ENCODE measurements at regions not wholly inside any gene's neighbourhood (a gene's known extent, or its start where the extent isn't known, plus 50 kb on each side); places are given as distances from the start of the nearest gene placed in this dataset.

- DNase-seq (ENCODE audit: extremely low read depth, low read depth, low spot score): peak; percentile 5
Measured at GRCh38 chr2:40760071-40760666, 308.3 kb upstream of the SLC8A1 start.

GRCh38 chr2:40773291-40773690 is 321.4 kb upstream of the SLC8A1 start:
- DNase-seq (ENCODE audit: extremely low read depth, low read depth, low spot score): no peak

GRCh38 chr2:40783704-40784103 is 331.8 kb upstream of the SLC8A1 start:
- no peak for DNase-seq (ENCODE audit: extremely low read depth, low read depth, low spot score)

- DNase-seq (ENCODE audit: extremely low read depth, low read depth, low spot score): no peak
Measured at GRCh38 chr2:40786636-40787035, 334.7 kb upstream of the SLC8A1 start.

- DNase-seq (ENCODE audit: extremely low read depth, low read depth, low spot score): no peak
Measured at GRCh38 chr2:40797120-40797519, 345.2 kb upstream of the SLC8A1 start.

- no peak for DNase-seq (ENCODE audit: extremely low read depth, low read depth, low spot score)
Measured at GRCh38 chr2:40803900-40804299, 352.0 kb upstream of the SLC8A1 start.

- DNase-seq (ENCODE audit: extremely low read depth, low read depth, low spot score): no peak
Measured at GRCh38 chr2:40809156-40809555, 357.3 kb upstream of the SLC8A1 start.

GRCh38 chr2:40814616-40815015 is 362.7 kb upstream of the SLC8A1 start:
- no peak for DNase-seq (ENCODE audit: extremely low read depth, low read depth, low spot score)

- no peak for DNase-seq (ENCODE audit: extremely low read depth, low read depth, low spot score)
Measured at GRCh38 chr2:40820319-40820718, 368.4 kb upstream of the SLC8A1 start.

- DNase-seq (ENCODE audit: extremely low read depth, low read depth, low spot score): no peak
Measured at GRCh38 chr2:40823478-40823877, 371.6 kb upstream of the SLC8A1 start.

- DNase-seq (ENCODE audit: extremely low read depth, low read depth, low spot score): no peak
Measured at GRCh38 chr2:40824278-40824677, 372.4 kb upstream of the SLC8A1 start.

- DNase-seq (ENCODE audit: extremely low read depth, low read depth, low spot score): no peak
Measured at GRCh38 chr2:40827392-40827791, 375.5 kb upstream of the SLC8A1 start.

- no peak for DNase-seq (ENCODE audit: extremely low read depth, low read depth, low spot score)
Measured at GRCh38 chr2:40831321-40831873, 379.5 kb upstream of the SLC8A1 start.

- DNase-seq (ENCODE audit: extremely low read depth, low read depth, low spot score): no peak
Measured at GRCh38 chr2:40841856-40842255, 390.0 kb upstream of the SLC8A1 start.

- DNase-seq (ENCODE audit: extremely low read depth, low read depth, low spot score): no peak
Measured at GRCh38 chr2:40844353-40845277, 392.7 kb upstream of the SLC8A1 start.

GRCh38 chr2:40851661-40852060 is 399.8 kb upstream of the SLC8A1 start:
- DNase-seq (ENCODE audit: extremely low read depth, low read depth, low spot score): no peak

- DNase-seq (ENCODE audit: extremely low read depth, low read depth, low spot score): no peak
Measured at GRCh38 chr2:40859617-40860016, 407.7 kb upstream of the SLC8A1 start.

- no peak for DNase-seq (ENCODE audit: extremely low read depth, low read depth, low spot score)
Measured at GRCh38 chr2:40867829-40868228, 415.9 kb upstream of the SLC8A1 start.

GRCh38 chr2:40872580-40872979 is 420.7 kb upstream of the SLC8A1 start:
- no peak for DNase-seq (ENCODE audit: extremely low read depth, low read depth, low spot score)

- no peak for DNase-seq (ENCODE audit: extremely low read depth, low read depth, low spot score)
Measured at GRCh38 chr2:40874380-40874779, 422.5 kb upstream of the SLC8A1 start.

GRCh38 chr2:40877734-40878288 is 425.9 kb upstream of the SLC8A1 start:
- no peak for DNase-seq (ENCODE audit: extremely low read depth, low read depth, low spot score)

- DNase-seq (ENCODE audit: extremely low read depth, low read depth, low spot score): no peak
Measured at GRCh38 chr2:40879305-40879704, 427.4 kb upstream of the SLC8A1 start.

Measured in glomerular endothelial cell (primary cell).